HG03175 (cell line): ENCODE measurements at regions not wholly inside any gene's neighbourhood (a gene's known extent, or its start where the extent isn't known, plus 50 kb on each side); places are given as distances from the start of the nearest gene placed in this dataset.
A peak's percentile ranks its signal among the peaks of the same experiment; 100 is the strongest.
"Not testable (repeated sequence)": the region's sequence is repeated elsewhere in the genome, so short reads cannot be mapped to it uniquely, and the experiment has no call there.

Experiments used
- ATAC-seq: cut with Tn5 transposase; IDR thresholded peaks from one replicate; pipeline ENCODE4 v1.9.1; 2021; ENCODE audit warnings: mild to moderate bottlenecking, moderate library complexity; ENCODE audit not compliant: unreplicated experiment

- no peak for ATAC-seq
Observed at GRCh38 chr6:120852293-120852849, 481.9 kb downstream of the TBC1D32 start.

DNA sequence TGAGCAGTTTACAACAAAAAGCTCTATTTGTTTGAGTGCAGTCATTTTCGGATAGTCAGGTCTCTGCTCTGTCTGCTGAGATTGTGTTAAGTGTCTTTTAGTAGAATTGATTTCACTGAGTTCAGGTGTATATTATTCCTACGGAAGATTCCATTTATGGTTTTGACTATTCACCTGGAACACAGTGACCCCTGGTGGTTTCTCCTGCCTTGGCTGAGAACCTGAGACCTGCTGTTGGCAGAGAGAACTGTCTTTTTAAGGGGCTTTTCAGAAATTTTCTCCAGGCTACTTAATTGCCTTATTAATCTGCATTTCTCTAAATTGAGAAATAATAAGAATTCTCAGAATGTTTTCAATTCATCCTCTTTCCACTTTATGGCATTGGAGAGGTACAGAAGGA lies 508.0 kb downstream of the TBC1D32 start:
- ATAC-seq: peak; percentile 43

- no peak for ATAC-seq
Observed at GRCh38 chr6:120816794-120817193, 517.5 kb downstream of the TBC1D32 start.

DNA sequence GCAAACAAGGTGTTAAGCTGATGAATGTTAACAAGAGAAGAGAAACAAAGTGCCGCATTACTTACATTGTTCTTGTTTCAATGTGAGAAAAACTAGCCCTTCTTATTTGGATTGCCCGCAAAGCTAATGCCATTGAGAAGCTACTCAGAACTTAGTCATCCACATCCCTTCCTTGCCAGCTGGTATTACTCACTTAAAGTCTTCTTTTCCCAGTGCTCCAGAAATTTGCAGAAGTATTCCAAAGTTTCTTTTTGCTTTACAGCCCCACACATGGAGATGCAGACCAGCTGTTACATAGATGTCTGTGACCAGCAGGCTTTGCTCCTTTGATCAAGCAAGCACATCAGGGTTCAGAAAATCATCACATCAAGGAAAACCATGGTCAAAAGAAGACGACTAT lies 529.0 kb downstream of the TBC1D32 start:
- ATAC-seq: no peak

GRCh38 chr6:120804612-120805011 lies 529.7 kb downstream of the TBC1D32 start:
- no peak for ATAC-seq

DNA sequence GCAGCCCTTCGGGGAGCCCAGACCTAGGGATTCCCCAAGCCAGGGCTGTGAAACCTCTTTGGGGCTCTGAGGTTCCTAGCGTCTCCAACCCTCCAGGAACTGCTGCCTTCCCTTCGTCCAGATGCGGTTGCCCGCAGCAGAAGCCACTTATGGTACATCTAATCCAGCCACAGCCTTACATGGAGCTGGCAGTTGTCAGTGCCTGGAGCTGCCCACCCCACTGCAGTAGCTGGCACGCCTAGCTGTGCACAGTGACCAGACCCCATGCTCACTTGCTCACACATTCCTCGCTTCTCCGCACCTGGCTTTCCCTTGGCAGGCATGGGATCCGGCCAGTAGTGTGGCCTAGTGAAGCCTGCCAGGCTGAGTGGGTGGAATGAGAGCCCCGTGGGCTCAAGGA lies 547.6 kb downstream of the TBC1D32 start:
- no peak for ATAC-seq

DNA sequence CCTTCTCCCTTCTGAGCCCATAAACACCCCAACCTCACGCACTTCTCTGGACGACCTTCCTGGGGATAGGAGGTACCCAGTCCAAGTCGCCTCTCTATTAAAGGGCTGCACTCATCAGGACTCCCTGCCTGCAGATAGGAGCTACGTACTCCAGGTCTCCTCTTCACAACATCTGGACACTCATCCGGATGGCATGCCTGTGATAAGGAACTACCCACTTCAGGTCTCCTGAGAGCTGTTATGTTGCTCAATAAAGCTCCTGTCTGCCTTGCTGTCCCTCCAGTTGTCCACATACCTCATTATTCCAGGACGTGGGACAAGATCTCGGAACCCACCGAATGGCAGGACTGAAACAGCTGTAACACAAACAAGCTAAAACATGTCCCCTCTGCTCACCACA lies 548.0 kb downstream of the TBC1D32 start:
- ATAC-seq: no peak

GRCh38 chr6:120785459-120786086 lies 548.7 kb downstream of the TBC1D32 start:
- no peak for ATAC-seq

DNA sequence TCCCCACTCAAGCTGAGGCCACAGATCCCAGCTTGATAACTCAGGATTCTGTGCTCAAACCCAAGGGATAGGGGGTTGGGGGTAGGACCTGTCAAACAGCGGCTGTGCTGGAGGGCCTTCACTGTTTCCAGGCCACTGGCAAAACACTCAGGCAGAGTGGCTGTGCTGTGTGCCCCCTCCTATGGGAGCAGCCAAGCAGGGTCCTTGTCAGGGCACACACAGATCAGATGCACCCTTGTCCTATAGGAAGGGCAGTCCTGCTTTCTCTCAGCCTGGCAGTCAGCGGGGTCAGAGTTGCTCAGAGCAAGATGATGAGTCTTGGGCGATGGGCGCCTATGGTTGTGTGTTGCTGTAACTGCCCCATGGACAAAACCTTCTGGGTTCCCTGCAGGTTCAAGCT lies 554.8 kb downstream of the TBC1D32 start:
- no peak for ATAC-seq

DNA sequence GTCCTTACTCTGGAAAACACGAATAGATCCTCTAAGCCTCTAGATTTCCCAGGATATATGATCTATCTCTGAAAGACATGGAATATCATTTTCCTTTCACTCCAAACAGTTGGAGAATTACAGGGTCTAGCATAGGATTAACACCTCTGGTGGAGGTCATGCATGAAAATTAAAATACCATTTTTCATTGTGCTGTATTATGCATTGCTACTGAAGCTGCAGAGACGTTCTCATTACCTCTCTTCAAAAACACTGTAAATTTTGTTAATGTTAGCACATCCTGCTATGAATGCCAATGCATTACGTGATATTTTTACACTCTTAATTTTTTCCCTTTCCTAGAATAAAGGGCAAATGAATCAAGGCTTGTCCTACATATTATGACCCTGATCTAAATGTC lies 558.6 kb downstream of the TBC1D32 start:
- ATAC-seq: no peak

GRCh38 chr6:120774275-120774674 lies 560.0 kb downstream of the TBC1D32 start:
- no peak for ATAC-seq

- ATAC-seq: no peak
Observed at GRCh38 chr6:120771019-120771418, 563.3 kb downstream of the TBC1D32 start.

- ATAC-seq: no peak
Observed at GRCh38 chr6:120764312-120764711, 570.0 kb downstream of the TBC1D32 start.

DNA sequence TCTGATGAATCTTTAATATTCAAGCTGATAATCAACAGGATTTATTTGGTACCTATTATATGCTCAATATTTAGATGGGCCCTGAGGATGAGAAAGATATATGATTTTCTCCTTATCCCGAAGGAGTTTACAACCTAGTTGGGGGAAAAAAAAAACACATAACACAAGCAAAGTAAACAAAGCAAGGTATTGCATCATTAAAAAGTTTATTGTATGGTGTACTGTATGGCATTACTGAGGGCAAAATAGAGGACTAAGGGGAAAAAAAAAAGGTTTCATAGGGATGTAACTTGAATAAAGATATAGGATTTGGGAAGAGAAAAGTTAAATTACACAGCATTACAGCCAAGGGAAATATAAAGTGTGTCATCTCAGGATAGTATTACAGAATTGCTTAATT lies 574.7 kb downstream of the TBC1D32 start:
- no peak for ATAC-seq

DNA sequence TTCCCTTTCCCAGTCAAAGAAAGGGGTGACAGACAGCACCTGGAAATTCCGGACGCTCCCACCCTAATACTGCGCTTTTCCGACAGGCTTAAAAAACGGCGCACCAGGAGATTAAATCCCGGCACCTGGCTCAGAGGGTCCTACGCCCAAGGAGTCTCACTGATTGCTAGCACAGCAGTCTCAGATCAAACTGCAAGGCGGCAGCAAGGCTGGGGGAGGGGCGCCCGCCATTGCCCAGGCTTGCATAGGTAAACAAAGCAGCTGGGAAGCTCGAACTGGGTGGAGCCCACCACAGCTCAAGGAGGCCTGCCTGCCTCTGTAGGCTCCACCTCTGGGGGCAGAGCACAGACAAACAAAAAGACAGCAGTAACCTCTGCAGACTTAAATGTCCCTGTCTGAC lies 585.7 kb downstream of the TBC1D32 start:
- not testable (repeated sequence) for ATAC-seq

- no peak for ATAC-seq
Observed at GRCh38 chr6:120736740-120737139, 597.5 kb downstream of the TBC1D32 start.

- ATAC-seq: no peak
Observed at GRCh38 chr6:120735641-120736040, 598.6 kb downstream of the TBC1D32 start.

- ATAC-seq: no peak
Observed at GRCh38 chr6:120711255-120711654, 623.0 kb downstream of the TBC1D32 start.

DNA sequence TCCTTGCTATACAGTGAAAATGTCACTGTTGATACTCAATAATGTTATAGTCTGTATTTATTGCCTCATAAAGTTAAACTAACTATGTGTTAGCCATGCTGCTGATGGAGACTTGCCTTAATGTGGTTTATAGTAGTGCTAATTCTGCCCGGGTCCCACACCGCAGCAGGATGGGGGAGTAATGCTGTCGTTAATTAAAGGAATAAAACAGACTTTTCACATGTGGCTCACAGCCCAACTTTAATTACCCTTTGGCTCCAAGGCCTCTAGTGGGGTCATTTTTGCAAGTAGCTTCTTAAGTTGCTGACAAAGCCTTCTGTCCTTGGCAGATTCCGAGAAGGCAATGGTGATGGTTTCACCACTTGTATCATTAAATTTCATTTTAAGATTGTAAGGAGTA lies 634.3 kb downstream of the TBC1D32 start:
- no peak for ATAC-seq

- ATAC-seq: no peak
Observed at GRCh38 chr6:120686492-120686891, 647.8 kb downstream of the TBC1D32 start.

- no peak for ATAC-seq
Observed at GRCh38 chr6:120682145-120682544, 652.1 kb downstream of the TBC1D32 start.

DNA sequence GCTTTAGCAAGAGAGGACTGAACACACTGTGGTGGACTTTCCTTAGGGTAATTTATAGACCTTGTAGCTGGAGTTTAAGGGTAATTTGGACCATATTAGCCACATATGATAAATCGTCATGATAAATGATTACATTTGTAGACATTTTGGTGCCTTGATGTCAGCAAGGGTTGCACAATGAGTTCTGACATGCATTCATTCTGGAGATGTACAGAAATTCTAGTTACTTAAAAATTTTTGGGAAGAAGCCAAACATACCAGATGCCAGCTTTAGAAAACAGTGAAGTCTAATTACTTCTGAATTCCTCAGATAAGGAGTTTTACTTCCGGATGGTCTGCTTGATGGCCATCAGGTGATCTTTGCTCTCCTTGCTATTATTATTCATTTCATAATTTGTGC lies 653.1 kb downstream of the TBC1D32 start:
- no peak for ATAC-seq

DNA sequence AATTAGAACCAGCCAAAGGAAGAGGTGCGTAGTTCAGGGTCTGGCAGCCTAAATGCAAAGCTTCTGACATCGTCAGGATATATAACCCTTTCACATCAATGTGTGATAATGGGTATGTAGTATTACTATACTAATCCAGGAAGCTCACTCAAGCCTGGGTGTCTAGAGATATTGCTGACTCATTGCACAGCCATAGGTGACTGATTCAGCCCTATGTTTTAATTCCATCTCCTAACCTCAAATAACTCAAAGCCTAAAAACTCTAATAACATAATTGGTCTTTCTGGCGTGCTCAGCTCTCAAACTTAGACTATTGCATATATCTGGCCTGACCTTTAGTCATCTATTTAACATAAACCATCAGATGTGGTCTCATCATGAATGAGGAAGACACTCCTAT lies 658.4 kb downstream of the TBC1D32 start:
- ATAC-seq: no peak
